ENCODE measurements at regions not wholly inside any gene's neighbourhood (a gene's known extent, or its start where the extent isn't known, plus 50 kb on each side); places are given as distances from the start of the nearest gene placed in this dataset.

DNA sequence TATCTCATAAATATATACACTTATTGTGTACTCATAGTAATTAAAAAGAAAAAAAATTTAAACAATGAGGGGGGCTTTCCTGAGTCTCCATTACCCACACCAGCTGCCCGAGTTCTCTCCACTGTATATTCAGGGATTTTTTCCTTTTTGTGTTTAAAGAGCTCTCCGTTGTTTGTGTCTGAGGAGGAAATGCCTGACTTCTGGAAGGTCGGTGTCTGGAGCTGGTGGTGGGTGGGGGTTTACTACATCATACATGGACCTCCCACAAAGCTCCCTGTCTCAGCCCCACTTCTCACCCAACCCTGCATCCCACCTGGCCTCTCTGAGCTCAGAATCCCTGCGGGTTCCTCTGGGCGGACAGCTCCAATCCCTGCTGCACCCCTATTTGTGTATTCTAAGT lies 64.1 kb upstream of the ETV3 start (continued):
- TF ChIP-seq ZNF219 (CRISPR knock-in tag; IDR thresholded peaks at IDR 0.05; ENCODE audit: borderline replicate concordance) (no peak), GRHL2 (CRISPR knock-in tag; IDR thresholded peaks at IDR 0.05; ENCODE audit: insufficient replicate concordance, severe bottlenecking) (no peak)
- TF ChIP-seq, protein P1, sequence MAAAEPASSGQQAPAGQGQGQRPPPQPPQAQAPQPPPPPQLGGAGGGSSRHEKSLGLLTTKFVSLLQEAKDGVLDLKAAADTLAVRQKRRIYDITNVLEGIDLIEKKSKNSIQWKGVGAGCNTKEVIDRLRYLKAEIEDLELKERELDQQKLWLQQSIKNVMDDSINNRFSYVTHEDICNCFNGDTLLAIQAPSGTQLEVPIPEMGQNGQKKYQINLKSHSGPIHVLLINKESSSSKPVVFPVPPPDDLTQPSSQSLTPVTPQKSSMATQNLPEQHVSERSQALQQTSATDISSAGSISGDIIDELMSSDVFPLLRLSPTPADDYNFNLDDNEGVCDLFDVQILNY (CRISPR knock-in tag; IDR thresholded peaks at IDR 0.05) = no peak

- no peak for DNase-seq (ENCODE audit: low spot score)
- Mint-ChIP-seq H3K4me3 (no peak overlapping the region), H3K27me3 (ENCODE audit: low read depth) (no peaks in the 10 kb centered on the region; the same call in 1 of the 2 replicates), H3K4me1 (peaks cover 16% of the 10 kb centered on the region; the same call in 1 of the 2 replicates), H3K9me3 (no peaks in the 10 kb centered on the region; the same call in 1 of the 2 replicates), H3K27ac (no peak overlapping the region), H3K36me3 (no peaks in the 10 kb centered on the region)
- ATAC-seq = no peak
- POLR2A ChIA-PET = no interaction called here
- CTCF ChIA-PET = interaction anchor here (1.4 to 2.4 kb wide), 2 partner anchors 112 to 303 kb away, joined by 4 to 7 read pairs; no protein-coding TSS in a partner anchor
- TF ChIP-seq FOXJ3 (CRISPR knock-in tag; IDR thresholded peaks at IDR 0.05; ENCODE audit: borderline replicate concordance) (no peak), GRHL2 (CRISPR knock-in tag; IDR thresholded peaks at IDR 0.05; ENCODE audit: insufficient replicate concordance, severe bottlenecking) (no peak), HMGXB4 (CRISPR knock-in tag; IDR thresholded peaks at IDR 0.05) (no peak), E2F1 (CRISPR knock-in tag; IDR thresholded peaks at IDR 0.05) (no peak), ZNF423 (CRISPR knock-in tag; IDR thresholded peaks at IDR 0.05) (no peak), PREB (CRISPR knock-in tag; IDR thresholded peaks at IDR 0.05; ENCODE audit: borderline replicate concordance) (no peak), ATF6 (CRISPR knock-in tag; IDR thresholded peaks at IDR 0.05) (no peak), CBFB (CRISPR knock-in tag; IDR thresholded peaks at IDR 0.05; ENCODE audit: low read depth) (no peak)
- TF ChIP-seq, protein P2, sequence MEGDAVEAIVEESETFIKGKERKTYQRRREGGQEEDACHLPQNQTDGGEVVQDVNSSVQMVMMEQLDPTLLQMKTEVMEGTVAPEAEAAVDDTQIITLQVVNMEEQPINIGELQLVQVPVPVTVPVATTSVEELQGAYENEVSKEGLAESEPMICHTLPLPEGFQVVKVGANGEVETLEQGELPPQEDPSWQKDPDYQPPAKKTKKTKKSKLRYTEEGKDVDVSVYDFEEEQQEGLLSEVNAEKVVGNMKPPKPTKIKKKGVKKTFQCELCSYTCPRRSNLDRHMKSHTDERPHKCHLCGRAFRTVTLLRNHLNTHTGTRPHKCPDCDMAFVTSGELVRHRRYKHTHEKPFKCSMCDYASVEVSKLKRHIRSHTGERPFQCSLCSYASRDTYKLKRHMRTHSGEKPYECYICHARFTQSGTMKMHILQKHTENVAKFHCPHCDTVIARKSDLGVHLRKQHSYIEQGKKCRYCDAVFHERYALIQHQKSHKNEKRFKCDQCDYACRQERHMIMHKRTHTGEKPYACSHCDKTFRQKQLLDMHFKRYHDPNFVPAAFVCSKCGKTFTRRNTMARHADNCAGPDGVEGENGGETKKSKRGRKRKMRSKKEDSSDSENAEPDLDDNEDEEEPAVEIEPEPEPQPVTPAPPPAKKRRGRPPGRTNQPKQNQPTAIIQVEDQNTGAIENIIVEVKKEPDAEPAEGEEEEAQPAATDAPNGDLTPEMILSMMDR (IDR thresholded peaks at IDR 0.05) = no peak
- TF ChIP-seq, protein P3, sequence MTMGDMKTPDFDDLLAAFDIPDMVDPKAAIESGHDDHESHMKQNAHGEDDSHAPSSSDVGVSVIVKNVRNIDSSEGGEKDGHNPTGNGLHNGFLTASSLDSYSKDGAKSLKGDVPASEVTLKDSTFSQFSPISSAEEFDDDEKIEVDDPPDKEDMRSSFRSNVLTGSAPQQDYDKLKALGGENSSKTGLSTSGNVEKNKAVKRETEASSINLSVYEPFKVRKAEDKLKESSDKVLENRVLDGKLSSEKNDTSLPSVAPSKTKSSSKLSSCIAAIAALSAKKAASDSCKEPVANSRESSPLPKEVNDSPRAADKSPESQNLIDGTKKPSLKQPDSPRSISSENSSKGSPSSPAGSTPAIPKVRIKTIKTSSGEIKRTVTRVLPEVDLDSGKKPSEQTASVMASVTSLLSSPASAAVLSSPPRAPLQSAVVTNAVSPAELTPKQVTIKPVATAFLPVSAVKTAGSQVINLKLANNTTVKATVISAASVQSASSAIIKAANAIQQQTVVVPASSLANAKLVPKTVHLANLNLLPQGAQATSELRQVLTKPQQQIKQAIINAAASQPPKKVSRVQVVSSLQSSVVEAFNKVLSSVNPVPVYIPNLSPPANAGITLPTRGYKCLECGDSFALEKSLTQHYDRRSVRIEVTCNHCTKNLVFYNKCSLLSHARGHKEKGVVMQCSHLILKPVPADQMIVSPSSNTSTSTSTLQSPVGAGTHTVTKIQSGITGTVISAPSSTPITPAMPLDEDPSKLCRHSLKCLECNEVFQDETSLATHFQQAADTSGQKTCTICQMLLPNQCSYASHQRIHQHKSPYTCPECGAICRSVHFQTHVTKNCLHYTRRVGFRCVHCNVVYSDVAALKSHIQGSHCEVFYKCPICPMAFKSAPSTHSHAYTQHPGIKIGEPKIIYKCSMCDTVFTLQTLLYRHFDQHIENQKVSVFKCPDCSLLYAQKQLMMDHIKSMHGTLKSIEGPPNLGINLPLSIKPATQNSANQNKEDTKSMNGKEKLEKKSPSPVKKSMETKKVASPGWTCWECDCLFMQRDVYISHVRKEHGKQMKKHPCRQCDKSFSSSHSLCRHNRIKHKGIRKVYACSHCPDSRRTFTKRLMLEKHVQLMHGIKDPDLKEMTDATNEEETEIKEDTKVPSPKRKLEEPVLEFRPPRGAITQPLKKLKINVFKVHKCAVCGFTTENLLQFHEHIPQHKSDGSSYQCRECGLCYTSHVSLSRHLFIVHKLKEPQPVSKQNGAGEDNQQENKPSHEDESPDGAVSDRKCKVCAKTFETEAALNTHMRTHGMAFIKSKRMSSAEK (CRISPR knock-in tag; IDR thresholded peaks at IDR 0.05; ENCODE audit: borderline replicate concordance) = no peak
Measured at GRCh38 chr1:157201767-157202166, 63.6 kb upstream of the ETV3 start.

Data from WTC11 (cell line).